HUES64 (cell line): ENCODE measurements at regions not wholly inside any gene's neighbourhood (a gene's known extent, or its start where the extent isn't known, plus 50 kb on each side); places are given as distances from the start of the nearest gene placed in this dataset.

ENCODE experiments used
- H3K27ac ChIP-seq: 2 replicates; pipeline ENCODE4 v1.7.0; 2013; ENCODE audit warnings: low read depth, low read length, inconsistent platforms
- H3K27me3 ChIP-seq: 2 replicates; pipeline ENCODE4 v1.6.1; 2013; ENCODE audit warnings: mild to moderate bottlenecking, low read length; ENCODE audit not compliant: insufficient read depth
- H3K36me3 ChIP-seq: 2 replicates; pipeline ENCODE4 v1.6.1; 2013; ENCODE audit warnings: mild to moderate bottlenecking, low read length; ENCODE audit not compliant: insufficient read depth
- H3K4me1 ChIP-seq: 2 replicates; pipeline ENCODE4 v1.6.1; 2013; ENCODE audit warnings: mild to moderate bottlenecking, low read length, moderate library complexity; ENCODE audit not compliant: insufficient read depth
- H3K4me3 ChIP-seq: 2 replicates; pipeline ENCODE4 v1.5.1; 2013; ENCODE audit warnings: mild to moderate bottlenecking, low read length, moderate library complexity
- H3K9ac ChIP-seq: 2 replicates; pipeline ENCODE4 v1.6.1; 2013; ENCODE audit warnings: mild to moderate bottlenecking, low read depth, low read length
- H3K9me3 ChIP-seq: 2 replicates; pipeline ENCODE4 v1.6.1; 2013; ENCODE audit warnings: low read depth, low read length; ENCODE audit not compliant: insufficient read depth
- WGBS: fragments of 150-250, 120-280 bp; methylation state at CpG from one replicate; pipeline ENCODE4 v1.1.7; 2013; ENCODE audit warnings: missing lambda C conversion rate; 5-methylcytosine and 5-hydroxymethylcytosine counted together

DNA sequence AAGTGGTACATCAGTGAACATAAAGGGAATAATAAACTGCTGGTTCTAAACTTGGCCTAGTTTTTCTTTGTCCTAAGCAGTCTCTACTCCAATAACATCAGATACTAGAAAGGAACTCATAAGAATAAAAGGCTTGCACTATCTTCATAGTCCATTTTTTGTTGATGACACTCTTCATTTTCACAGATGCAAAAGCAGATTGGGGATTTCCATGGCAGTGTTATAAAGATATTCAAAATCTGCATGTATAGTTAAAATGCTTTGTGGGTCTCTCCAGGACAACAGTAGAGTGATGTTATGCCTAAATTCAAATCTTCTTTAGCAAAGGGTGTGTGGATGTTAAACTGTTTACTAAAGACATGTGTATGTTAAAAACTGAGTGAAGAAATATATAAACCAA lies 745.8 kb downstream of the TRHDE start:
- Histone ChIP-seq H3K27ac (no peak overlapping the region), H3K4me3 (no peak overlapping the region), H3K9me3 (no peaks in the 10 kb centered on the region), H3K4me1 (no peaks in the 10 kb centered on the region), H3K36me3 (no peaks in the 10 kb centered on the region), H3K9ac (no peak overlapping the region), H3K27me3 (no peaks in the 10 kb centered on the region)

DNA sequence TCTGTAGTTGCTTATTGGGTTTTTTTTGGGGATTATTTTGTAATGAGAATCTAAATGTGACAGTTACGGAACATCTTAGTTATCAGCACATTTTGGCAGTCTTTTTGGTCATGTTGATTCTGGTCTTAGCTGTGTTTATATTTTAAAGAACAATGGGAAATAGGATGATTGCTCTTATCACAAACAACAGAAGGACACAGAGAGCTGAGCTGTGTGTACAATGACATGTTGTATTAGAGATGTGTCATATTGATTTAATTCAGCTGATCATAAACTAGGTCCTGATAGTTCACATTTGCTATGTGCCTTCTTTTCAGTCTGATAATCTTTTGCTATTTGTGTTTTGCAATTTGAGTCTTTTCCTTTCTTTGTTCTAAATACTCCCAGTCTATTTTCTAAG lies 781.7 kb downstream of the TRHDE start:
- H3K4me1 ChIP-seq = no peaks in the 10 kb centered on the region
- H3K27ac ChIP-seq = no peak overlapping the region
- no peaks in the 10 kb centered on the region for H3K36me3 ChIP-seq
- 89% methylated on average over 1 of the region's 1 CpG for WGBS
- no peak overlapping the region for H3K4me3 ChIP-seq
- no peaks in the 10 kb centered on the region for H3K9me3 ChIP-seq
- no peaks in the 10 kb centered on the region for H3K27me3 ChIP-seq
- H3K9ac ChIP-seq = no peak overlapping the region

DNA sequence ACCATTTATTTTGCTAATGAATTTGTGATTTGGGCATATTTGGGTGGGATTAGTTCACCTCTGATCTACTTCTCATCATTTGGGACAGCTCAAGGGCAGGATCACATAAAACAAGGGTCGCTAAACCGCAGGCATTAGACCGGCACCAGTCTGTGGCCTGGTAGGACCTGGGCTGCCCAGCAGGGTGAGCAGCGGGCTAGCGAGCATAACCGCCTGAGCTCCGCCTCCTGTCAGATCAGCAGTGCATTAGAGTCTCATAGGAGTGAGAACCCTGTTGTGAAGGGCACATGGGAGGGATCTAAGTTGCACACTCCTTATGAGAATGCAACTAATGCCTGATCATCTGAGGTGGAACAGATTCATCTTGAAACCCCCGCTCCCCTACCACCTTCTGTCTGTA lies 785.3 kb downstream of the TRHDE start:
- H3K9me3 ChIP-seq = no peaks in the 10 kb centered on the region

DNA sequence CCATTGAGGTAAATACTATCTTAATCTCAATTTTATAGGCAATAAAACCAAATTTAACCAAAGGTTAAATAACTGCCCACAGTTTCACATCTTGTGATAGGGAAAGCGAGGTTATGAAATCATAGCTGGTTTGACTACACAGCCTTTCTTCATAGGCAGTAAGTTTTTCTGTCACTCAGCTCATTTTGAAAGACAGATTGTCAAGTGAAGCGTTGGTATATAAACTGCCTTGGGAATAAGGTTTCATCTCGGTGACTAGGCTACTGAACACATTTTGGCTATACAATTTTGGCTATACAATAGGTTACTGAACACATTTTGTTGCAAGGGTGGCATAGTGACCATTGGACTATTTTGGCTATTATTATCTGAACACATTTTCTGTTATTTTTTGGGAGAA lies 793.7 kb downstream of the TRHDE start:
- peaks cover 4% of the 10 kb centered on the region; the same call in 1 of the 2 replicates for H3K4me1 ChIP-seq
- H3K27ac ChIP-seq = no peak overlapping the region
- WGBS = 100% methylated on average over 3 of the region's 3 CpGs
- H3K4me3 ChIP-seq = no peak overlapping the region
- H3K9ac ChIP-seq = no peak overlapping the region
- H3K36me3 ChIP-seq = no peaks in the 10 kb centered on the region
- no peaks in the 10 kb centered on the region for H3K9me3 ChIP-seq
- H3K27me3 ChIP-seq = no peaks in the 10 kb centered on the region

More for the DNA sequence above, 785.3 kb downstream of the TRHDE start:
- Histone ChIP-seq H3K4me1 (no peaks in the 10 kb centered on the region), H3K4me3 (no peak overlapping the region), H3K27me3 (no peaks in the 10 kb centered on the region), H3K36me3 (no peaks in the 10 kb centered on the region), H3K9ac (no peak overlapping the region), H3K27ac (no peak overlapping the region)
- 96% methylated on average over 8 of the region's 8 CpGs for WGBS

DNA sequence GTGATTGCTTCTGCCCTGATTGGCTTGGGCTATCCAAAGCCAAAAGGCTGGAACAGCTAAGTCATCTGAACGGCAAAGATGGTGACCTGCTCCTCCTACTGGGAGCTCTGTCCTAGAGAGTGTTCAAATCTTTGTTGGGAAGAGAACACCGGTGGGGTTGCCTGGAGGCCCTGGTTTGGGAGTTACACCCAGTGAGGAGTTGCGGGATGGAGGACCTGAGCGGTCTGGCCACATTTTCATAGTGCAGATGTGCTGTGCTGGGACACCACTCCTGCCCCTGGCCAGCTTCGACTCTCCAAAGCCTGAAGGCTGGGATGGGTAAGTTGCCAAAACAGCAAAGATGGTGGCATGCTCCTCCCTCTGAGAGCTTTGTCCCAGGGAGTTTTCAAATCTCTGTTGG lies 795.4 kb downstream of the TRHDE start:
- H3K4me3 ChIP-seq = no peak overlapping the region
- H3K27me3 ChIP-seq = no peaks in the 10 kb centered on the region
- no peaks in the 10 kb centered on the region for H3K36me3 ChIP-seq
- peaks cover 4% of the 10 kb centered on the region; the same call in 1 of the 2 replicates for H3K4me1 ChIP-seq
- no peak overlapping the region for H3K9ac ChIP-seq
- 96% methylated on average over 5 of the region's 5 CpGs for WGBS
- H3K27ac ChIP-seq = no peak overlapping the region
- H3K9me3 ChIP-seq = no peaks in the 10 kb centered on the region

DNA sequence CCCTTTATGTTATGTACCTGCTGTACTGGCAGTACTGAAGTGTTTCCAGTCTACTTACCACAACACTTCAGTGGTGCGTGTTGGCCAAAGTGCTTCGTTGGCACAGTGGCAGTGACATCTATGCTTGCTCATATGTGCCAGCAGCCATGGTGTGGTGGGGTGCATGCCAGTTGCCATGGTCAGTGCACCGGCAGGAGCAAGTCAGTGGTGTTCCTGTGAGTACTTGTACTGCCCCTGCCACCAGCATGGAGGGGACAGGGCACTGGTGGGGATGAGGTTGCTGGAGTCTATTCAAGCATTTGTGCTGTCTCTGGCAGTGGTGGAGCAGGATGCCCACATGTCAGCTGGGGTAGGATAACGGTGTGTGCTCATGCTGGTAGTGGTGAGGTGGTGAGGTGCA lies 800.0 kb downstream of the TRHDE start:
- no peaks in the 10 kb centered on the region for H3K36me3 ChIP-seq
- no peak overlapping the region for H3K27ac ChIP-seq
- H3K9me3 ChIP-seq = no peaks in the 10 kb centered on the region
- H3K9ac ChIP-seq = no peak overlapping the region
- H3K4me3 ChIP-seq = no peak overlapping the region
- WGBS = 96% methylated on average over 4 of the region's 4 CpGs
- no peaks in the 10 kb centered on the region for H3K27me3 ChIP-seq
- H3K4me1 ChIP-seq = no peaks in the 10 kb centered on the region

DNA sequence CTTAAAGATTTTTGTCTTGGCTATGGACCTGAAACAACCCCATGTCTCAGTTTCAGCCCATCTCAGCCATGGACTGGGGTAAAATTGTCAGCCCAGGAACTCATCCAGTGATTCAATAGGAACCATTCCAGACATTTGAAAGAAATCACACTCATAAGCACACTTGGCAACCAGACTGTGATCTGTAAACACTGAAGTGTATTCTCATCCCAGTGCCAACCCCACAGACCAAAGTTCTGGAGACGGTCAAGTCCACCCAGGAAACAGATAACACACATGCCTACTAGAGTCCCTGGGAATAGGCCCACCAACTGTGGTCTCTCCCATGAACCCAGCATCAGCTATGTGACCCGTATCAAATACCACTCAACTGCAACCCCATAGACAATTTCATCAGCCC lies 804.6 kb downstream of the TRHDE start:
- H3K9ac ChIP-seq = no peak overlapping the region
- no peak overlapping the region for H3K4me3 ChIP-seq
- H3K27me3 ChIP-seq = no peaks in the 10 kb centered on the region
- H3K4me1 ChIP-seq = no peaks in the 10 kb centered on the region
- H3K27ac ChIP-seq = no peak overlapping the region
- H3K36me3 ChIP-seq = no peaks in the 10 kb centered on the region
- WGBS = 97% methylated on average over 2 of the region's 2 CpGs
- H3K9me3 ChIP-seq = no peaks in the 10 kb centered on the region

DNA sequence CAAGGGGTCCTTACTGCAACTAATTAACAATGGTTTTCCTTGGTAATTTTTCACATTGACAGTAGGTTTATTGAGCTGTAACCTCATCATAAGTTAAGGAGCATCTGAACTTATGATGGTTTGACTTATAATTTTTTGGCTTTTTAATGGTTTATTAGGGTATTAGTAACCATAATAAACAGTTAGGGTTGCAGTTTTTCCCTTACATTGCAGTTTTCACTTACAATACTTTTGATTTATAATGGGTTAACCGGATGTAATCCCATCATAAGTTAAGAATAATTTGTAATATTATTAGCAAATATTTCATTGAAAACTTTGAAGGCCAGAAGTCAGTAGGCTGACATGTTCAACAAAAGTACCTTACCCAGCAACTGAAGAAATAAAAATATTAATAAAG lies 811.6 kb downstream of the TRHDE start:
- no peaks in the 10 kb centered on the region for H3K27me3 ChIP-seq
- H3K4me1 ChIP-seq = no peaks in the 10 kb centered on the region
- H3K27ac ChIP-seq = no peak overlapping the region
- no peak overlapping the region for H3K4me3 ChIP-seq
- H3K36me3 ChIP-seq = no peaks in the 10 kb centered on the region
- H3K9me3 ChIP-seq = no peaks in the 10 kb centered on the region
- WGBS = no CpG with 5 or more reads among the region's 1 CpG
- H3K9ac ChIP-seq = no peak overlapping the region

DNA sequence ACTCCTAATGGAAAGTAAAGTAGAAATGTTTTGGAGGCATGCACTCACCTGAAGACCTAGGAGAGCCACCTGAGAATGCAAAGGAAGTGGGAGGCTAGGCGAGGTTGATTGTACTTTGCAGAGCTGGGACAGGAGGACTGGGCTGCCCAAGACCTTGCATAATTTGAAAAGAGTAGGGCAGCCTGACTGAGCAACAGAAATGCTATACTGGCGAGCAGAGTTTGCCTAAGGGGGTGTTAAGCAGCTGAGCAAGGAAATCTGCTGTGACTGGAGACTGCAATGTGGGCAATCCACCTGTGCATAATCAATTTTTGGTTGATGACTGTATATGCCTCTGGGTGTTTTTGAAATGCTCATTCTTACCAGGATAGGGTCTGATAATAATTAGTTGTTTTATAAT lies 834.1 kb downstream of the TRHDE start:
- Histone ChIP-seq H3K27ac (no peak overlapping the region), H3K9ac (no peak overlapping the region; the same call in 1 of the 2 replicates), H3K27me3 (no peaks in the 10 kb centered on the region), H3K4me1 (0 out of 2 replicates have a peak, but pooled peaks cover 5% of the 10 kb centered on the region), H3K36me3 (no peaks in the 10 kb centered on the region), H3K4me3 (no peak overlapping the region), H3K9me3 (no peaks in the 10 kb centered on the region)
- WGBS = 80% methylated on average over 2 of the region's 2 CpGs

DNA sequence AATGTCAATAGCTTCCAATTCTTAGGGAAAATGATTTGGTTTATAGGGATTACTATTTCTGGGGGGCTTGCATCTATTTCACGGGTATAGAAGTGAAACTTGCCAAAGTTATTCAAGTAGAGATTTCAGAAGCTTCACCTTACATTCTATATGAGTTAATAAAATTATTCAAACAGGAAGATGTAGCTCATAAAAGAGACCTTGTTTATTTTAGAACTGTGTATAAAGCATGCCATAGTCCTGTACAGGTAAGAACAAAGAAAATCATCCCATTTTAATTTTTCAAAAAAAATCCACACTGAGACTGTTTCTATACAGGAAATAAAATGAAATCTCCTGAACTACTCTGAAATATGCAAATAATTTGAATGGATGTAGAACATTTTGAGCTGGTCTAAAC lies 834.7 kb downstream of the TRHDE start:
- 0 out of 2 replicates have a peak, but pooled peaks cover 5% of the 10 kb centered on the region for H3K4me1 ChIP-seq
- H3K4me3 ChIP-seq = no peak overlapping the region
- H3K9ac ChIP-seq = no peak overlapping the region
- H3K9me3 ChIP-seq = no peaks in the 10 kb centered on the region
- no peaks in the 10 kb centered on the region for H3K36me3 ChIP-seq
- H3K27ac ChIP-seq = no peak overlapping the region
- no CpG with 5 or more reads among the region's 1 CpG for WGBS
- no peaks in the 10 kb centered on the region for H3K27me3 ChIP-seq

DNA sequence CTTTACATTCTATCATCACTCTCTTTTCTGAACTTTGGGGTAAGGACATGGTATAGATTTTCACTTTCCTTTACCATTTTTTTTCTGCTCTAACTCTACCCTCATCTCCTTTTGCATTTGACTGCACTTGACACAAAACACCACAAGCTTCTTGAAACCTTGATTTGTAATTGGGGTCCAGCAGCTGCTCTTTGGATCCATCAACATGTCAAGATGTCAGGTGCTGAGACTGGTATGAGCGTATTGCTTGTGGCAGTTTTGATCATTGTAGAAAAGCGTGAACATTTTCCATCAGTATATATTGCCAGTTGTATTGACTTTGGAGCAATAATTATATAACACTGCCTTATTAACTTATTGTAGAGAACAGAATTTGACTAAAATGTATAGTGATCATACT lies 838.6 kb downstream of the TRHDE start:
- H3K27ac ChIP-seq = no peak overlapping the region
- 92% methylated on average over 1 of the region's 2 CpGs for WGBS
- H3K9me3 ChIP-seq = no peaks in the 10 kb centered on the region
- no peak overlapping the region for H3K9ac ChIP-seq
- 0 out of 2 replicates have a peak, but pooled peaks cover 5% of the 10 kb centered on the region for H3K4me1 ChIP-seq
- H3K4me3 ChIP-seq = no peak overlapping the region
- H3K36me3 ChIP-seq = no peaks in the 10 kb centered on the region
- no peaks in the 10 kb centered on the region for H3K27me3 ChIP-seq

DNA sequence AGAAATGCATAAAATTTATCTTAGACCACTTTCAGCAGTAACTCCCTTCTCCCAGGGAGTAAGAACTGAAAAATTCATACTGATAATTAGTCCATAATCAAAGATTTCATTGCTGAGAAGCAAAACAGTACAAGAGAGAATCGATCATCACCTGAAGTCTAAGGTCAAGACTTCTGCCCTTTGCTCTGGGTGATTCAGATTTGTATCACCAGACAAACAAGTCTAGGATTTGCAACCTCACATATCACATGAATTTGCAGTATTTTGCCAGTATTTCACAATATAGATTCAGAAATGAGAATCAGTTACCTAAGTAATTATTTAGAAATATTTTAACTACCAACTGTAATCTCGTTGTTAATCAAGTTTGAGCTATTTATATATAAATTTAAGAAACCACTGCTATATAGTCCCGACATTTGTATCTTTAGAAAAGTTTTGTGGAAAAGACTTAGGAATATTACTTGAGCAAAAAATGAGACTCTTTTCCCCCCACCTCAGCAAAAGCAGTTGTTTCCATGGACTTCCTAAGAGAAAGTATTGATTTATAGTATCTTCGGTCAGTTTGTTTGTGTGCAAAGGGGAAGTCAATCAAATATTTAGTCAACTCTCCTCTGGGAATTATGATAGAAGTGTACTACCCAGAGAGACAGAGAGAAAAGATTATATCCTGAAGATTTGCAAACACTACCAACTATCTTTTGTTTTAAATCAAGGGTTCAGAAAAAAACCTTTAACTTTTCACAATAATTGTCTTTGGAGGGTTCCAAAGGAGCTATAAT lies 840.1 kb downstream of the TRHDE start:
- no peaks in the 10 kb centered on the region for H3K4me1 ChIP-seq
- no peak overlapping the region for H3K4me3 ChIP-seq
- no peaks in the 10 kb centered on the region for H3K27me3 ChIP-seq
- no peak overlapping the region for H3K9ac ChIP-seq
- H3K36me3 ChIP-seq = no peaks in the 10 kb centered on the region
- no peaks in the 10 kb centered on the region for H3K9me3 ChIP-seq
- no peak overlapping the region for H3K27ac ChIP-seq
- WGBS = 89% methylated on average over 2 of the region's 4 CpGs
